ENCODE measurements at regions not wholly inside any gene's neighbourhood (a gene's known extent, or its start where the extent isn't known, plus 50 kb on each side); places are given as distances from the start of the nearest gene placed in this dataset.

- TF ChIP-seq, protein P1, sequence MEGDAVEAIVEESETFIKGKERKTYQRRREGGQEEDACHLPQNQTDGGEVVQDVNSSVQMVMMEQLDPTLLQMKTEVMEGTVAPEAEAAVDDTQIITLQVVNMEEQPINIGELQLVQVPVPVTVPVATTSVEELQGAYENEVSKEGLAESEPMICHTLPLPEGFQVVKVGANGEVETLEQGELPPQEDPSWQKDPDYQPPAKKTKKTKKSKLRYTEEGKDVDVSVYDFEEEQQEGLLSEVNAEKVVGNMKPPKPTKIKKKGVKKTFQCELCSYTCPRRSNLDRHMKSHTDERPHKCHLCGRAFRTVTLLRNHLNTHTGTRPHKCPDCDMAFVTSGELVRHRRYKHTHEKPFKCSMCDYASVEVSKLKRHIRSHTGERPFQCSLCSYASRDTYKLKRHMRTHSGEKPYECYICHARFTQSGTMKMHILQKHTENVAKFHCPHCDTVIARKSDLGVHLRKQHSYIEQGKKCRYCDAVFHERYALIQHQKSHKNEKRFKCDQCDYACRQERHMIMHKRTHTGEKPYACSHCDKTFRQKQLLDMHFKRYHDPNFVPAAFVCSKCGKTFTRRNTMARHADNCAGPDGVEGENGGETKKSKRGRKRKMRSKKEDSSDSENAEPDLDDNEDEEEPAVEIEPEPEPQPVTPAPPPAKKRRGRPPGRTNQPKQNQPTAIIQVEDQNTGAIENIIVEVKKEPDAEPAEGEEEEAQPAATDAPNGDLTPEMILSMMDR (IDR thresholded peaks at IDR 0.05 in 8 of 11, conservative IDR thresholded peaks at IDR 0.05 in 3 of 11) = no peak
- no peak for TF ChIP-seq POLR2A (IDR thresholded peaks at IDR 0.05)
Observed at GRCh38 chr2:167843657-167844056, 403.7 kb downstream of the STK39 start.
